ENCODE measurements at regions not wholly inside any gene's neighbourhood (a gene's known extent, or its start where the extent isn't known, plus 50 kb on each side); places are given as distances from the start of the nearest gene placed in this dataset.

DNA sequence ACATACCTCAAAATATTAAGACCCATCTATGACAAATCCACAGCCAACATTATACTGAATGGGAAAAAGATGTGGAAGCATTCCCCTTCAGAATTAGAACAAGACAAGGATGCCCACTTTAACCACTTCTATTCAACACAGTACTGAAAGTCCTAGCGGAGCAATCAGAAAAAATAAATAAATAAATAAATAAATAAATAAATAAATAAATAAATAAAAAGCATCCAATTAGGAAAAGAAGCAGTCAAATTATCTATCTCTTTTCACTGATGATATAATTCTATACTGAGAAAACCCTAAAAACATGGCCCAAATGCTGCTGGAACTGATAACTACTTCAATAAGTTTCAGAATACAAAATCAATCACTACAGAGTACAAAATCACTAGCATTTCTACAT is 67.5 kb downstream of the PRR32 start:
- no peak overlapping the region for H3K4me3 Mint-ChIP-seq
- intact Hi-C loops (cut with micrococcal nuclease), result no loop called here
- ChIA-PET POLR2A (no interaction called here), CTCF (no interaction called here)
- TF ChIP-seq, protein P1, sequence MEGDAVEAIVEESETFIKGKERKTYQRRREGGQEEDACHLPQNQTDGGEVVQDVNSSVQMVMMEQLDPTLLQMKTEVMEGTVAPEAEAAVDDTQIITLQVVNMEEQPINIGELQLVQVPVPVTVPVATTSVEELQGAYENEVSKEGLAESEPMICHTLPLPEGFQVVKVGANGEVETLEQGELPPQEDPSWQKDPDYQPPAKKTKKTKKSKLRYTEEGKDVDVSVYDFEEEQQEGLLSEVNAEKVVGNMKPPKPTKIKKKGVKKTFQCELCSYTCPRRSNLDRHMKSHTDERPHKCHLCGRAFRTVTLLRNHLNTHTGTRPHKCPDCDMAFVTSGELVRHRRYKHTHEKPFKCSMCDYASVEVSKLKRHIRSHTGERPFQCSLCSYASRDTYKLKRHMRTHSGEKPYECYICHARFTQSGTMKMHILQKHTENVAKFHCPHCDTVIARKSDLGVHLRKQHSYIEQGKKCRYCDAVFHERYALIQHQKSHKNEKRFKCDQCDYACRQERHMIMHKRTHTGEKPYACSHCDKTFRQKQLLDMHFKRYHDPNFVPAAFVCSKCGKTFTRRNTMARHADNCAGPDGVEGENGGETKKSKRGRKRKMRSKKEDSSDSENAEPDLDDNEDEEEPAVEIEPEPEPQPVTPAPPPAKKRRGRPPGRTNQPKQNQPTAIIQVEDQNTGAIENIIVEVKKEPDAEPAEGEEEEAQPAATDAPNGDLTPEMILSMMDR (IDR thresholded peaks at IDR 0.05), result no peak
- H3K9me3 Mint-ChIP-seq, result peaks cover 2% of the 10 kb centered on the region
- no peaks in the 10 kb centered on the region for H3K4me1 Mint-ChIP-seq (ENCODE audit: low read depth)
- no peaks in the 10 kb centered on the region for H3K36me3 Mint-ChIP-seq (ENCODE audit: low read depth)
- H3K27me3 Mint-ChIP-seq, result no peaks in the 10 kb centered on the region
- DNase-seq (no peak), ATAC-seq (no peak)
- no peak overlapping the region for H3K27ac Mint-ChIP-seq

DNA sequence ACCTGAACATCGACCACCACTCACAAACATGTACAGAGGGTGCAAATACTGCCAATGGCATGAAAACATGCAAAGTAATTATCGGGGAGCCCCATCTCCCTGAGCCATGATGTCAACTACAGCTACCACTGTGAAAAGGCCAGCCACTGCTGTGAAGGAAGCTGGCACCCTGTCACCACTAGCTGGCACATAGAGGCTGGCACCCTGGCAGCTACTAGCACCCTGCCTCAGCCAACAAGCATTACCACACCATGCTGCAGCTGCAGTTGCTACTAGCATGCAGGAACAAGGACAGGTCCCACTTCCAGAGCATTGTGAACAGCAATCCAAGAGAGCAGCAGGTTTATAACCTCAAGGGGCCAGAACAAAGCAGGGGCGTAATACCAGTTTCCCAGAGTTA is 81.4 kb downstream of the PRR32 start:
- Mint-ChIP-seq H3K9me3 (no peaks in the 10 kb centered on the region), H3K4me1 (ENCODE audit: low read depth) (no peaks in the 10 kb centered on the region), H3K4me3 (no peak overlapping the region), H3K27ac (no peak overlapping the region), H3K36me3 (ENCODE audit: low read depth) (no peaks in the 10 kb centered on the region), H3K27me3 (no peaks in the 10 kb centered on the region)
- POLR2A ChIA-PET, result no interaction called here
- no peak for DNase-seq
- CTCF ChIA-PET, result no interaction called here
- TF ChIP-seq, protein P1 (IDR thresholded peaks at IDR 0.05), result no peak
- intact Hi-C loops (cut with micrococcal nuclease), result no loop called here
- no peak for ATAC-seq

DNA sequence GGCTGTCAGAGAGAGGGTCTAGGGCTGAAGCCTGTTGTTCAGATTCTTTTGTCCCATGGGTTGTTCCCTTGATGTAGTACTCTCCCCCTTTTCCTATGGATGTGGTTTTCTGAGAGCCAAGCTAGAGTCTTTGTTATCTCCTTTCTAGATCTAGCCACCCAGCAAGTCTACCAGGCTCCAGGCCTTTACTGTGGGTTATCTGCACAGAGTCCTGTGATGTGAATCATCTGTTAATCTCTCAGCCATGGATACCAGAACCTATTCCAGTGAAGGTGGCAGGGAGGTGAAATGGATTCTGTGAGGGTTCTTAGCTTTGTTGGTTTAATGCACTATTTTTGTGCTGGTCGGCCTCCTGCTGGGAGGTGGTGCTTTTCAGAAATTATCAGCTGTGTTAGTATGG is 109.5 kb downstream of the PRR32 start:
- no peak overlapping the region for H3K4me3 Mint-ChIP-seq
- no peak for DNase-seq
- TF ChIP-seq, protein P1 (IDR thresholded peaks at IDR 0.05), result no peak
- H3K27me3 Mint-ChIP-seq, result no peaks in the 10 kb centered on the region
- ChIA-PET POLR2A (no interaction called here), CTCF (no interaction called here)
- intact Hi-C loops (cut with micrococcal nuclease), result no loop called here
- no peak overlapping the region for H3K27ac Mint-ChIP-seq
- no peaks in the 10 kb centered on the region for H3K4me1 Mint-ChIP-seq (ENCODE audit: low read depth)
- no peak for ATAC-seq
- no peaks in the 10 kb centered on the region for H3K36me3 Mint-ChIP-seq (ENCODE audit: low read depth)
- H3K9me3 Mint-ChIP-seq, result no peaks in the 10 kb centered on the region

DNA sequence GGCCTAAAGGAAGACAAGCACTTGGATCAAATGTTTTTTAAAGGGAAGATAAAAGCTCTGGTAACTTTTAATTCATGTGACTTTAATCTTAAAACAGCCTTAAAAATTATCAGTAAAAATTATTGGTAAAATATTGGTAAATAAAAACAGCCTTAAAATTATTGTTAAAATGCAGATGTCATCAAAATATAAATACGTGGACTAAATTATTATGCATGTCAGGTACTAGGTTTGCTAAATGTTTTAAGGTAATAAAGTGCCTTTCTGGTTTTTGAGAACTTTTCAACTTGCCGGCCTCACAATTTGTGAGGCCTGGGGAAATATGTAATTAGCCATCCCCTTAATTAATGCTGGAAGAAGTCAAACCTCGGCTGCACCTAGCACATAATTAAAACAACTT is 147.7 kb downstream of the PRR32 start:
- DNase-seq (no peak), ATAC-seq (no peak)
- H3K4me3 Mint-ChIP-seq, result no peak overlapping the region
- intact Hi-C loops (cut with micrococcal nuclease), result no loop called here
- POLR2A ChIA-PET, result no interaction called here
- TF ChIP-seq, protein P1 (IDR thresholded peaks at IDR 0.05), result no peak
- H3K9me3 Mint-ChIP-seq, result no peaks in the 10 kb centered on the region
- CTCF ChIA-PET, result no interaction called here
- no peaks in the 10 kb centered on the region for H3K4me1 Mint-ChIP-seq (ENCODE audit: low read depth)
- H3K27ac Mint-ChIP-seq, result no peak overlapping the region
- H3K27me3 Mint-ChIP-seq, result no peaks in the 10 kb centered on the region
- no peaks in the 10 kb centered on the region for H3K36me3 Mint-ChIP-seq (ENCODE audit: low read depth)

DNA sequence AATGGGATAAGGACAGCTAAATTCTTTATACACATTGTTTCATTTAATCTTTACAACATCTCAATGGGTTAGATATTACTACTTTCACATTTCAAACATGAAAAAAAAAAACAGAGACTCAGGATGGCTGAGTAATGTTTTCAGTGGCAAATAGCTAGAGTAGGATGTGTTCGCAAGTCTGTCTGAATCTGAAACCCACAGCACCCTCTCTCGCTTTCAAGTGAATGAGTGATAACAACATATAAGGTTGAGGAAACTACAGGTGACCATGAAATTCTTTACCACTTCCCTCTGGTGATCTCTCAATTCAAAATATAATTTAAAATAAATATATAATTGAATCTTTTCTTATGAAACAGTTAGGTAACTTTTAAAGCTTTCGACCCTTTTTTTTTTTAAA is 162.6 kb downstream of the PRR32 start:
- intact Hi-C loops (cut with micrococcal nuclease), result no loop called here

More for the DNA sequence above, 162.6 kb downstream of the PRR32 start:
- Mint-ChIP-seq H3K4me3 (no peak overlapping the region), H3K9me3 (no peaks in the 10 kb centered on the region), H3K27ac (no peak overlapping the region), H3K36me3 (ENCODE audit: low read depth) (no peaks in the 10 kb centered on the region), H3K27me3 (no peaks in the 10 kb centered on the region), H3K4me1 (ENCODE audit: low read depth) (no peaks in the 10 kb centered on the region)
- ChIA-PET POLR2A (no interaction called here), CTCF (no interaction called here)
- ATAC-seq (no peak), DNase-seq (no peak)
- TF ChIP-seq, protein P1 (IDR thresholded peaks at IDR 0.05), result no peak

Data from activated CD8-positive, alpha-beta T cell treated with anti-CD3 and anti-CD28 coated beads for 36 hours (primary cell).